IMR-90 (cell line): ENCODE measurements at regions not wholly inside any gene's neighbourhood (a gene's known extent, or its start where the extent isn't known, plus 50 kb on each side); places are given as distances from the start of the nearest gene placed in this dataset.

Experiments
- CEBPB ChIP-seq: IDR thresholded peaks from 2 replicates; pipeline ENCODE4 v1.6.1; 2012; ENCODE audit warnings: low read depth, low read length, improper control_type of control experiment
- CHD1 ChIP-seq: IDR thresholded peaks from 2 replicates; pipeline ENCODE4 v1.6.1; 2012; ENCODE audit warnings: low read depth, low read length, improper control_type of control experiment
- CTCF ChIP-seq: conservative IDR thresholded peaks from 2 replicates; pipeline ENCODE4 v1.5.1; 2012; ENCODE audit warnings: mild to moderate bottlenecking, low read depth, low read length, improper control_type of control experiment
- NFE2L2 ChIP-seq: fragments of 150-350 bp; IDR thresholded peaks from 2 replicates; pipeline ENCODE4 v1.6.1; 2016; ENCODE audit warnings: low read depth, mild to moderate bottlenecking, low read length
- POLR2A ChIP-seq: IDR thresholded peaks from 2 replicates; pipeline ENCODE4 v1.6.1; 2012; ENCODE audit warnings: mild to moderate bottlenecking, low read depth, low read length
- RCOR1 ChIP-seq: IDR thresholded peaks from 2 replicates; pipeline ENCODE4 v1.6.1; 2012; ENCODE audit warnings: mild to moderate bottlenecking, low read length, improper control_type of control experiment; ENCODE audit not compliant: insufficient replicate concordance
- TF ChIP-seq, protein P1 (sequence below): fragments of 150-350 bp; IDR thresholded peaks from 2 replicates; pipeline ENCODE4 v1.6.1; 2017; ENCODE audit warnings: mild to moderate bottlenecking, antibody characterized with exemption, low read length, low read depth

GRCh38 chr21:36547464-36547863, 67.5 kb upstream of the CLDN14 start:
- TF ChIP-seq CTCF (no peak), RCOR1 (no peak), POLR2A (no peak), CEBPB (no peak), CHD1 (no peak), NFE2L2 (no peak)
- TF ChIP-seq, protein P1, sequence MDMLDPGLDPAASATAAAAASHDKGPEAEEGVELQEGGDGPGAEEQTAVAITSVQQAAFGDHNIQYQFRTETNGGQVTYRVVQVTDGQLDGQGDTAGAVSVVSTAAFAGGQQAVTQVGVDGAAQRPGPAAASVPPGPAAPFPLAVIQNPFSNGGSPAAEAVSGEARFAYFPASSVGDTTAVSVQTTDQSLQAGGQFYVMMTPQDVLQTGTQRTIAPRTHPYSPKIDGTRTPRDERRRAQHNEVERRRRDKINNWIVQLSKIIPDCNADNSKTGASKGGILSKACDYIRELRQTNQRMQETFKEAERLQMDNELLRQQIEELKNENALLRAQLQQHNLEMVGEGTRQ: no peak
